Erythroblast (primary cell): ENCODE measurements at regions not wholly inside any gene's neighbourhood (a gene's known extent, or its start where the extent isn't known, plus 50 kb on each side); places are given as distances from the start of the nearest gene placed in this dataset.

Source experiments
- GATA1 ChIP-seq: IDR thresholded peaks from 2 replicates; pipeline ENCODE4 v1.6.1; 2011; ENCODE audit warnings: low read depth, mild to moderate bottlenecking, control low read depth, low read length, moderate library complexity
- POLR2A ChIP-seq: IDR thresholded peaks from 2 replicates; pipeline ENCODE4 v1.6.1; 2011; ENCODE audit warnings: mild to moderate bottlenecking, low read length

DNA sequence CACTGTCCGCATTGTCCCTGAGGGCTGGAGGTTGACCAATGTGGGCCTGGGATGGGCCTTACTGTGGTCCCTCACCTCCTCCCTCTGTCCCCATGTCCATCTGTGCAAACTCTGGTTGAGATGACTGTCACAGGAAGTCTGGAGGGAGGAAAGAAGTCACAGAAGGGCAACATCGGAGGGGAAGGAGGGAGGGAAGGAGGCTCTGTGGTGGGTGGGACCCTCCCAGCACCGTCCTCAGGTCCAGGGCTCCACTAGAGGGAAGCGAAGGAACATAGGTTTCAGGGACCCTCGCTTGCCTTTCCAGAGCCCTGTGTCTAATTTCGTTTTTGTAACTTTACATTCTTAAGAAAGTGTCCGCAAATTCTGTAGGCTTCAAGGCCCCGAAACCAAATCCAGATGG lies 111.3 kb upstream of the SLC44A3 start:
- TF ChIP-seq POLR2A (no peak), GATA1 (no peak)
